Activated T-cell treated with anti-CD3 and anti-CD28 coated beads for 1 hour (primary cell): ENCODE measurements at regions not wholly inside any gene's neighbourhood (a gene's known extent, or its start where the extent isn't known, plus 50 kb on each side); places are given as distances from the start of the nearest gene placed in this dataset.

Source experiments
- DNase-seq: peaks from one replicate; pipeline ENCODE4 v3.0.0-alpha.2; 2020; ENCODE audit warnings: low read depth

- no peak for DNase-seq
Measured at GRCh38 chr13:44218501-44219240, 155.0 kb upstream of the SERP2 start.

DNA sequence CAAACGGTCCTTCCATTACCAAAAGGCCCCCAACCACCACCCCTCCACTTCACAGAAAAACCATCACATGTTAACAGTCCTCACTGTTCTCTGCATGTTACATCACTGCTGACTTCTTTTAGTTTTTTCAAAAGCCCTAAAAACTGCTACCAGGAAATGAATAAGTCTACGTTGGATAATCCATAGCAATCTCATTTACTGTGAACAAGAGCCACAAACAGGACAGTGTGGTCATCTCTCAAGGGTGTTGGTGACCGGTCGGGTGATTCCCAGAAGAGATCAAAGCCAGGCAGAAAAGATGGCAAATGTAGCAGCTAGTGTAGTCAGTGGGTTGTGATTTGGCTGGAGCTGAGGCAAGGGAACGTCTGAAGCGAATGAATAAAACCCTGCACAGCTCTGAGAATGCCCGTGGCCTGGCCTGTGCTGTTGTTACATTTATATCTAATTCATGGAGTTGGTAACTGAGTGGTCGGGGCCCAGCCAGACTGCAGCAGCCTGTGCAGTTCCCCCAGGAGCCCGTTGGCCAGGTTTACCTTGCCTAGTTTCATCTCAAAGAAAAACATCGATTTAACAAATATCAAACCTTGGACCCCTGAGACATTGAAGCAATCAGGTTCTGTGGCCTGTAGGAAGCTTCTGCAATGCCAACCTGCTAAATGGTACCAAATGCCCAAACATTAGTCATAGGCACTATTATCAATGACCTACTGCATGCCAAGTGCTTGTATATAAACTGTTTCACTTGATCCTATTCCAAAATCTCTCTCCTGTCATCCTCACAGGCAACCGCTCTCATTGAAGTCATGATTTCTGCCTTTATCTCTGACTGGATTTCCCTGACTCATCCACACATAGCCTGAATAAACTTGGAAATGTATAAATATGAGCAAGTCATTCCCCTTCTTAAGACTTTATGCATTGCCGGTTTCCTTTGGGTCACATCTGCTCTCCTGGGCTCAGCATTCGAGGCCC, 153.8 kb upstream of the SERP2 start:
- DNase-seq = no peak

DNA sequence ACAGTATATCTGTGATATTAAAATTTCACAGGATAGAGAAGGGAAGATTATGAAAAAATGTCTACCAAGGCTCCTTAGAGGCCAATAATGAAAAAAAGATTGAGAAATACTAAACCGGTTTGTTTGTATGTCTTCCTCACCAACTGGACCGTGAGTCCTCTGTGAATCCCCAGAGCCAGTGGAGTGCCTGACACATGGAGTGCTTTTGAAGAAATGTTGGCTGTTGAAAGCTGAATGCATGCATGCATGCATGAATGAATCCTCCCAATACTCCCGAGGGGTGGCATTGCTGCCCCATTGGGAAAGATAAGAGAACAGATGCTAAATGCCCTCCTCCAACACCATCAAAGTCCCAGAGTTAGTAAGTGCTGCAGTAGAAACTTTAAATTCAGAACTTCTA, 152.7 kb upstream of the SERP2 start:
- no peak for DNase-seq

- no peak for DNase-seq
Measured at GRCh38 chr13:44221657-44222056, 152.0 kb upstream of the SERP2 start.

DNA sequence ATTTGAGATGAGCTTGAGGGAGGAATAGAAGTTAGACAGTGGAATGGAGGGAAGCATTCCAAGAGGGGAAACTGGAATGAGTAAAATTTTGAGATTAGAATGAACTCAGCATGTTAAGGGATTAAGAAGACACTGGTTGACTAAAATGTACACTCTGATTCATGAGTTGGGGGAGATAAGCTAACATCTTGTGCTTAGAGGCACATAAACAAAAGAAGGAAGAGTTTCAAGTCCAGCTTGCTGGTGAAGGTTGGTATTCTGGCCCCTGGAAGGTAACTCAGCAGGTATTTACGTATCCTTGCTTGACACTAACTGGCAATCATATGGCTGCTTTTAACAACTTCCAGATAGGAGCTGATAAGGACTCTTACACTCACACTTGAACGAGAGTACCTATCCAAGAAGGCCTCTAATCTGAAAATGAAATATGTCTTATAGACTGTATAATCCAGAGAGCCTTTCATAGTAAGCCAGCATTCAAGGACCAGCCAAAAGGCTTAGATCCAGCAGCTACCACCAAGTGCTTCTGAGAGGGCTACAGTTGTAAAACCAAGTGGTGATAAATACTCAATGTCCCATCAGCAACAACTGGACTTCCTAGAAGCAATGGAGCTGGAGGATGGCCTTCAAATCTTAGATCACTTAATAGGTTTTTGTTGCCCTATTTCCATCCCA, 149.7 kb upstream of the SERP2 start:
- no peak for DNase-seq

- no peak for DNase-seq
Measured at GRCh38 chr13:44224450-44225149, 149.0 kb upstream of the SERP2 start.

DNA sequence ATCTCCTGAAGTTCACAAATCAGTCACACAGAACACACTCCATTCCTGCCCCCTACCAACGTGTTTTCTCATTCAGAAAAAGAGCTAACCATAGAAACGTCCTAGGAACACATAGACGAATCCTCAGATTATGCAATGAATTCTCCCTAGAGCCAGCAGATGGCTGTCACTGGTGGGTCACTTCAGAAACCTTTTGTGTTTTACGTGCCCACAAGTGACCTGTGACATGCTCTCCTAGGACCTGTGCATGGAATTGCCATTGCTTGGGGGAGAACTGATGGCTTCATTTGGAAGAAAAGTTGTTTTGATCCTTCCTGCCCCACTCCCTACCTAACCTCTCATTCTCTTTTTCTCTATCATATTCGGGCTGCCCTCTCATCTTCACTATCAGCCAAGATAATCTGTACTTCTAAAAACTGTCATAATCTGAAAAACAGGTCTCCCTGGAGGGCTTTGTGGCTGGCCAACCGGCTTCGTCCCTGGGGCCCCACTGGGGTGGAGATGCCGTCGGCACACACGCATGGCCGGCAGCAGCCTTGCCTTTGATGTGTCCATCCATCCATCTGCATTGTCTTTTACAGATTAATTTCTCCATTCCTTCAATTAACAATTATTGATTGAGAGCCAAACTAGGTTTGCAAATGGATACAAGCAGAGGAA, 144.1 kb upstream of the SERP2 start:
- no peak for DNase-seq

GRCh38 chr13:44230071-44230470, 143.6 kb upstream of the SERP2 start:
- DNase-seq = no peak

DNA sequence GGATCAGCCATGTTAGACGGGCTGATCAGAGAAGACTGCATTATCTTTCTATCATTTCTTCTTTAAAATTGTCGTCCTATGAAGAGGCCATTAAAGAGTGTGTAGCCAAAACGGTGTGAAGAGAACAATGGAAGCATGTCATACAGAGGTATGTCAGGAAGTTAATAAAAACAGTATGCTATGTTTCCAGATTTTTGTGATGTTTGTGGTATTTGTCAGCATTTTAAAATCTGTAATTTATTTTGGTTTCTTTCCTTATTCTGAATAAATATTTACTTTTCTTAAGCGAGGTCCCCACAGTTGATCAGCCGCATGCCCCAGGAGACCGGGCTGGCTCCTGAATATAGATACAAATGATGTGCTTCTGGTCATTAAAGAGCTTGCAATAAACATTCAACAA, 142.9 kb upstream of the SERP2 start:
- DNase-seq = no peak

GRCh38 chr13:44231786-44232516, 141.7 kb upstream of the SERP2 start:
- no peak for DNase-seq

DNA sequence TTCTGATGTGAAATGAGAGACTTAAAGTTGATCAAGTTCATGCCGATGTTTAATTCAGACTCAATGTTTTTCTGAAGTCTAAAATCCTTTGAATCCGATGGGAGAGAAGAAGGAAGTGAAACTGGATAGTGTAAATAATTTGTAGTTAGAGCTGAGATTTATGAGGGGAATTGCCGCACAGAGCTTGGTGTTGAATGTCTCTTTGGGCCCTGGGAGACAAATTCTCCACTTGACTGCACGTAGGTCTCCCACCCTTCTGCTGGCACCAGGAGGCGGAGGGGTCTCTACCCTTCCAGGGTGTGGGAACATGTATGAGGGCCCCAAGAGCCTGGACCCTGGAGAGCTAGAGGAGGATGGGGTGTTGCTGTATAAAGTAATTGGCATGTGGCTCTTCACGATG, 140.8 kb upstream of the SERP2 start:
- DNase-seq = no peak

GRCh38 chr13:44234566-44234965, 139.1 kb upstream of the SERP2 start:
- DNase-seq = no peak

DNA sequence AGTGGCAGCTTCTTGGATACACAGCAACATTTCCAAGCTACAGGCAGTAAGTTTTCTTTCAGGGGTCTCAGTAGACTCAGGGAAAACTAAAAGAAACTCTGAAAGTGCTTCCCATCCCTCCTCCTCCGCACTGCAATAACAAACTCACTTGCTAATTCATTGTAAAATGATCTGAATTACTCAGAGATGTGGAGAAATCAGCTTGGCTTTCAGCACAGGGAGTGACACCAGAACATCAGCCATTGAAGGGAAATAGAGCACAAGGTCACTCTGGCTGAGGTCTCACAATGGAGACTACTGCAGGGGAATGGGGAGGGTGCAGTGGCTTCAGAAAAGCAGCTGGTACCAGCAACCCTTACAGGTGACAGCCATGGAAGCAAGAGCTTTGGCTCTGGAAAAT, 137.3 kb upstream of the SERP2 start:
- DNase-seq = no peak

- DNase-seq = no peak
Measured at GRCh38 chr13:44236801-44237207, 136.8 kb upstream of the SERP2 start.

DNA sequence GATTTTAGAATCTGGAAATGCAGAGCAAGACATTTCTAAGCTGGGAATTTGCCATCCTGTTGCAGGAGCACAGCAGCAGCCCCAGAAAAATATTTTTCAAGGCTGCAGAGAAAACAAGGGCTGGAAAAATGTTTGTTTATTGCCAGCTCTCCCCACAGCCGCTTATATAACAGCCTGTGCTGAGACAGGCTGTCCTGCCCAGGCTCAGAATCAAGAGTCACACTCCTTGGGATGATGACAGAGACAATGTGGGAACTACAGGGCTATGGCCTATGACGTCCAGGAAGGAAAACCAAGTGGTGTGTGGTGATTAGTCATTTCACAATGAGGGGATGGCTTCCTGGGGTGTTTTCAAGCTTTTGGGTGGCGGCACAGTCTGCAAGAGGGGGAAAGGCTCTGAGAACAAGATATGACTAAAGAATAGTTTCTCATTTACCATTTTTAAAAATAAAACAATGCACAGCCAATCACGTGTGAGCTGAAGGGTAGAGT, 136.3 kb upstream of the SERP2 start:
- no peak for DNase-seq

DNA sequence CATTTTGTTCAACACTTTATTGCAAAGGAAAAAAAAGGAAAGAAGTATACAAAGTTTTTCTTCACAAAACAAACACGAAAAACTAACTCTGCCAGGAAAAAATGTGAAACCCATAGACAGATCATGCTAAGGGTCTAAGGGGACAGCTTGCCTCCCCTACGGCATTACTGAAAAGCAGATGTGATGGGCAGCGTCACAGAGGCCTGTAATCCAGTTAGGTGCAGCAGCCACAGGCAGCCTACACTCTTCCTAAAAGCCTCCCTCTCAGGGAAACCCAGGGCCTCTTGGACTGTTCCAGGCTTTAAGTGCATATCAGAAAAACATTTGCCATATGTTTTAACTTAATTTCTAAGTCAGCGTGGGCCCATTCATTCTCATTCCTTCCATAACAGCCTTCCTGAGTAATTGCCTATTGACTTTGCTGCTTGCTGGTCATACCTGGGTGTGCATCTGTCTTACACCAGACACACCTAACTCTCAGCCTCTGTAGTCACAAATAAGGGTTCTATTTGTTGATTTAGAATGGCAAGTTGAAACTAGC, 135.7 kb upstream of the SERP2 start:
- DNase-seq = no peak

GRCh38 chr13:44240611-44241145, 132.9 kb upstream of the SERP2 start:
- DNase-seq = no peak

- no peak for DNase-seq
Measured at GRCh38 chr13:44241638-44242037, 132.0 kb upstream of the SERP2 start.

- no peak for DNase-seq
Measured at GRCh38 chr13:44242766-44243165, 130.9 kb upstream of the SERP2 start.
